ENCODE measurements at regions not wholly inside any gene's neighbourhood (a gene's known extent, or its start where the extent isn't known, plus 50 kb on each side); places are given as distances from the start of the nearest gene placed in this dataset.

- WGBS (ENCODE audit: insufficient coverage): 56% methylated on average over 16 of the region's 26 CpGs
- no peak overlapping the region for H3K4me3 ChIP-seq (ENCODE audit: low read length)
- H3K9me3 ChIP-seq (replicated peaks; ENCODE audit: control insufficient read depth, low read depth, low read length): no peaks in the 10 kb centered on the region
- peaks cover 98% of the 10 kb centered on the region for H3K4me1 ChIP-seq (ENCODE audit: control insufficient read depth, insufficient read depth, low read length)
- peak; percentile 81 for DNase-seq
- H3K27me3 ChIP-seq (ENCODE audit: control insufficient read depth, insufficient read depth, low read length): no peaks in the 10 kb centered on the region
- H3K27ac ChIP-seq (ENCODE audit: low read length): peak overlapping the region; percentile 71
- H3K36me3 ChIP-seq (ENCODE audit: control insufficient read depth, insufficient read depth, low read length): peaks cover 48% of the 10 kb centered on the region
Measured at GRCh38 chr12:124390442-124391097, 95.7 kb downstream of the RFLNA start.

GRCh38 chr12:124389725-124390441, 95.0 kb downstream of the RFLNA start:
- Histone ChIP-seq H3K27me3 (ENCODE audit: control insufficient read depth, insufficient read depth, low read length) (no peaks in the 10 kb centered on the region), H3K4me1 (ENCODE audit: control insufficient read depth, insufficient read depth, low read length) (peaks cover 98% of the 10 kb centered on the region), H3K27ac (ENCODE audit: low read length) (peak overlapping the region; percentile 84), H3K9me3 (replicated peaks; ENCODE audit: control insufficient read depth, low read depth, low read length) (no peaks in the 10 kb centered on the region), H3K4me3 (ENCODE audit: low read length) (no peak overlapping the region), H3K36me3 (ENCODE audit: control insufficient read depth, insufficient read depth, low read length) (peaks cover 48% of the 10 kb centered on the region)
- no peak for DNase-seq
- WGBS (ENCODE audit: insufficient coverage): 54% methylated on average over 13 of the region's 16 CpGs

GRCh38 chr12:124389138-124389724, 94.3 kb downstream of the RFLNA start:
- peak; percentile 87 for DNase-seq
- Histone ChIP-seq H3K9me3 (replicated peaks; ENCODE audit: control insufficient read depth, low read depth, low read length) (no peaks in the 10 kb centered on the region), H3K36me3 (ENCODE audit: control insufficient read depth, insufficient read depth, low read length) (peaks cover 48% of the 10 kb centered on the region), H3K4me3 (ENCODE audit: low read length) (peak overlapping the region; percentile 50), H3K27ac (ENCODE audit: low read length) (peak overlapping the region; percentile 84), H3K27me3 (ENCODE audit: control insufficient read depth, insufficient read depth, low read length) (no peaks in the 10 kb centered on the region), H3K4me1 (ENCODE audit: control insufficient read depth, insufficient read depth, low read length) (peaks cover 98% of the 10 kb centered on the region)
- 0% methylated on average over 20 of the region's 39 CpGs for WGBS (ENCODE audit: insufficient coverage)

- Histone ChIP-seq H3K27ac (ENCODE audit: low read length) (peak overlapping the region; percentile 88), H3K36me3 (ENCODE audit: control insufficient read depth, insufficient read depth, low read length) (peaks cover 48% of the 10 kb centered on the region), H3K27me3 (ENCODE audit: control insufficient read depth, insufficient read depth, low read length) (no peaks in the 10 kb centered on the region), H3K4me1 (ENCODE audit: control insufficient read depth, insufficient read depth, low read length) (peaks cover 96% of the 10 kb centered on the region), H3K9me3 (replicated peaks; ENCODE audit: control insufficient read depth, low read depth, low read length) (no peaks in the 10 kb centered on the region), H3K4me3 (ENCODE audit: low read length) (peak overlapping the region; percentile 50)
- DNase-seq: peak; percentile 94
- WGBS (ENCODE audit: insufficient coverage): 2% methylated on average over 24 of the region's 39 CpGs
Measured at GRCh38 chr12:124388679-124389137, 93.8 kb downstream of the RFLNA start.

- 26% methylated on average over 13 of the region's 15 CpGs for WGBS (ENCODE audit: insufficient coverage)
Measured at GRCh38 chr12:124388038-124388671, 93.3 kb downstream of the RFLNA start.

DNA sequence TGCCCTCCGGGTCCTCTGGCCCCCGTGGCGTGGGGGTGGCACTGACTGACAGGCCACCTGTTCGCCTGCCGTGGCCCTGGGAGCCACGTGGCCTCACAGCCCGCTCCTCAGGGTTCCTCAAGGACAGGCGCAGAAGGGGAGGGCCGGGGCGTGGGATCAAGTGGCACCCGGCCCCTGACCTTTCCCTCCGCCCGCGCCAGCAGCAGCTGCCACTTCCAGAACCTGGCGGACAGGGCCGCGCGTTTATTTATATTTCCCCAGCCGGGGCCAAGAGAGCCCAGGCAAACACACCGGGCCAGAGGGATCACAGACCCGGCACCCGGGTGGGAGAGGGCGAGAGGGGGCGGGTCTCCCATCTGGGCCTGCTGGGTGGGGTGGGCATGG, 92.6 kb downstream of the RFLNA start:
- Histone ChIP-seq H3K27ac (ENCODE audit: low read length) (peak overlapping the region; percentile 88), H3K4me1 (ENCODE audit: control insufficient read depth, insufficient read depth, low read length) (peaks cover 85% of the 10 kb centered on the region), H3K36me3 (ENCODE audit: control insufficient read depth, insufficient read depth, low read length) (peaks cover 55% of the 10 kb centered on the region), H3K4me3 (ENCODE audit: low read length) (peak overlapping the region; percentile 37), H3K9me3 (replicated peaks; ENCODE audit: control insufficient read depth, low read depth, low read length) (no peaks in the 10 kb centered on the region), H3K27me3 (ENCODE audit: control insufficient read depth, insufficient read depth, low read length) (no peaks in the 10 kb centered on the region)
- peak; percentile 78 for DNase-seq
- WGBS (ENCODE audit: insufficient coverage): 39% methylated on average over 19 of the region's 24 CpGs

More at GRCh38 chr12:124388038-124388671, 93.3 kb downstream of the RFLNA start:
- Histone ChIP-seq H3K4me1 (ENCODE audit: control insufficient read depth, insufficient read depth, low read length) (peaks cover 91% of the 10 kb centered on the region), H3K27me3 (ENCODE audit: control insufficient read depth, insufficient read depth, low read length) (no peaks in the 10 kb centered on the region), H3K27ac (ENCODE audit: low read length) (peak overlapping the region; percentile 88), H3K9me3 (replicated peaks; ENCODE audit: control insufficient read depth, low read depth, low read length) (no peaks in the 10 kb centered on the region), H3K4me3 (ENCODE audit: low read length) (peak overlapping the region; percentile 37), H3K36me3 (ENCODE audit: control insufficient read depth, insufficient read depth, low read length) (peaks cover 49% of the 10 kb centered on the region)
- peak; percentile 51 for DNase-seq

DNA sequence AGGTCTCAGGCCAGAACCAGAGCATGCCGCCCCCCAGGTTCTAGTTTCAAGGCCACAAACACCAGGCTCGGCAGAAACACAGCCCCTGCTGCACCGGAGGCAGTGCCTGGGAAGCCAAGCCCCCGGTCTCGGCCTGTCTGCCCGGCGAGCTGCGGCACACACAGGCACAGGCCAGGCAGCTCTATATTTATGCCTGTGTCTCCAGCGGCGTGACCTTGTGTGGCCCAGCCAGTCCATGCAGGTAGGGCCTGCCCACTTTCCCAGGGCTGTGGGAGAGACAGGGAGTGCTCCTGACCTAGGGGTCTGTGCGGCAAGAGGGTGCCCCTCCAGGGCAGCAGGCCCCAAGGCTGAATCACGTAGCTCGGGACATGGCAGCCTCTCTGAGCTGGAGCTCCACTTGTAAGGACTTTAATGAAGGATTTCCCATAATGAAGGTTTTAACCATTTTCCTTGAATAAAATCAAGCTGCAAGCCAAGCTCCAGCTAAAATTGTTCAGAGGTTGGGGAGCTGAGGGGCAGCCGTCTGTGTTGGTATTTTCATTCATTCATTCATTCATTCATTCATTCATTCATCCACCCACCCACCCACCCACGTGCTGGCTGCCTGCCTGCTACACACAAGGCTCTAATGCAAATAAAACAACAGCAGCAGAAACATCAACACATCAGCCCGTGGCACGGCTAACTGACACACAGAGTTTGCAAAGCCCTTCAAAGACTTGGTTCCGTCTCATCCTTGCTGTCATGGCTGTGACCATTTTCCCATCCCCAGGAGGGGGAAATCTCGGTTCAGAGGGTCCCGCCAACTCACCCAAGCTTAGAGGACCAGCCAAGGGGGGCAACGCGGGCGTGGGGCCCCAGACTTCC, 92.0 kb downstream of the RFLNA start:
- Histone ChIP-seq H3K4me3 (ENCODE audit: low read length) (peak overlapping the region; percentile 37), H3K36me3 (ENCODE audit: control insufficient read depth, insufficient read depth, low read length) (peaks cover 57% of the 10 kb centered on the region), H3K27ac (ENCODE audit: low read length) (peak overlapping the region; percentile 91), H3K9me3 (replicated peaks; ENCODE audit: control insufficient read depth, low read depth, low read length) (no peaks in the 10 kb centered on the region), H3K27me3 (ENCODE audit: control insufficient read depth, insufficient read depth, low read length) (no peaks in the 10 kb centered on the region), H3K4me1 (ENCODE audit: control insufficient read depth, insufficient read depth, low read length) (peaks cover 85% of the 10 kb centered on the region)
- no peak for DNase-seq
- 33% methylated on average over 17 of the region's 23 CpGs for WGBS (ENCODE audit: insufficient coverage)

DNA sequence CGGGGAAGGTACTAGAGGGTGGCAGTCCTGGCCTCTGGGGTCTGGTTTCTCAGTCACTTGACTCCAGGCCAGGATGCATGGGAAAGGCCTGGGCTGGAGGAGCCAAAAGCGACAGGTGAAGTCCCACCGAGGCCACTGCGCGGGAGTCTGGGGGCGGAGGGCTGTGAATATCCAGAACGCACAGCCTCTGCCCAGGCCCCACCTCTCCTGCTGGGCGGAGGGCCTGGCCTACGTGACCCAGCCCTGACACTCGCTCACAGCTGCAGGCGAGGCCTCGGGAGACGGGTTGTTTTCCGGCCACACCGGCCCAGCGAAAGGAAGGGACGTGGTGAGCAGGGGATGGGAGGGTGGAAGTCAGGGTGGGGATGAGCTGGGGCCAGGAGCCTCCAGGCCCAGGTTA, 91.2 kb downstream of the RFLNA start:
- peaks cover 85% of the 10 kb centered on the region for H3K4me1 ChIP-seq (ENCODE audit: control insufficient read depth, insufficient read depth, low read length)

GRCh38 chr12:124385219-124385969, 90.5 kb downstream of the RFLNA start:
- peaks cover 54% of the 10 kb centered on the region for H3K36me3 ChIP-seq (ENCODE audit: control insufficient read depth, insufficient read depth, low read length)
- H3K27ac ChIP-seq (ENCODE audit: low read length): peak overlapping the region; percentile 91
- no peak overlapping the region for H3K4me3 ChIP-seq (ENCODE audit: low read length)
- H3K9me3 ChIP-seq (replicated peaks; ENCODE audit: control insufficient read depth, low read depth, low read length): no peaks in the 10 kb centered on the region
- peaks cover 85% of the 10 kb centered on the region for H3K4me1 ChIP-seq (ENCODE audit: control insufficient read depth, insufficient read depth, low read length)
- 55% methylated on average over 19 of the region's 32 CpGs for WGBS (ENCODE audit: insufficient coverage)
- no peaks in the 10 kb centered on the region for H3K27me3 ChIP-seq (ENCODE audit: control insufficient read depth, insufficient read depth, low read length)
- no peak for DNase-seq

More for the DNA sequence above, 91.2 kb downstream of the RFLNA start:
- Histone ChIP-seq H3K9me3 (replicated peaks; ENCODE audit: control insufficient read depth, low read depth, low read length) (no peaks in the 10 kb centered on the region), H3K27me3 (ENCODE audit: control insufficient read depth, insufficient read depth, low read length) (no peaks in the 10 kb centered on the region), H3K27ac (ENCODE audit: low read length) (peak overlapping the region; percentile 91), H3K36me3 (ENCODE audit: control insufficient read depth, insufficient read depth, low read length) (peaks cover 57% of the 10 kb centered on the region), H3K4me3 (ENCODE audit: low read length) (peak overlapping the region; percentile 12)
- 25% methylated on average over 9 of the region's 17 CpGs for WGBS (ENCODE audit: insufficient coverage)
- peak; percentile 92 for DNase-seq
